Stromal cell of bone marrow (primary cell): ENCODE measurements at regions not wholly inside any gene's neighbourhood (a gene's known extent, or its start where the extent isn't known, plus 50 kb on each side); places are given as distances from the start of the nearest gene placed in this dataset.
"Not testable (repeated sequence)": the region's sequence is repeated elsewhere in the genome, so short reads cannot be mapped to it uniquely, and the experiment has no call there.

ENCODE experiments used
- DNase-seq: peaks from one replicate; pipeline ENCODE4 v3.0.0-alpha.2; 2012; ENCODE audit warnings: low read depth

- DNase-seq = not testable (repeated sequence)
Measured at GRCh38 chr15:87533637-87534036, 722.9 kb downstream of the NTRK3 start.

DNA sequence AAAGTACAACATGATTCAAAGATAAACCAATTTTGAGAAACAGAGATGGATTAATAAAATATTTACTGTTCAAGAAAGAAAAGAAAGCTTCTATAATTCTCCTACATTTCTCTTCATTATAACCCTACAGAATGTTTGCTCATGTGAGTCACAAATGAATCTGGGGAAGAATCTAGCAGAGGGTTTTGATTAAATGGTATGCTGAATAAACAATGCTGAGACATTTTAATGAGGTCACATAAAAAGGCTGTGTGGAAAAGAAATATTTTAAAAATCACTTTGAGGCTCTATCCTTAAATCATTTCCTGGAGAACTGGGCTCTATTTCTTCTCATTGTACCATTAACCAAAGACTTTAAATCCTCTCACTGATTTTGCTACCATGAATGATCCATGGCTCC, 727.7 kb downstream of the NTRK3 start:
- DNase-seq = no peak

DNA sequence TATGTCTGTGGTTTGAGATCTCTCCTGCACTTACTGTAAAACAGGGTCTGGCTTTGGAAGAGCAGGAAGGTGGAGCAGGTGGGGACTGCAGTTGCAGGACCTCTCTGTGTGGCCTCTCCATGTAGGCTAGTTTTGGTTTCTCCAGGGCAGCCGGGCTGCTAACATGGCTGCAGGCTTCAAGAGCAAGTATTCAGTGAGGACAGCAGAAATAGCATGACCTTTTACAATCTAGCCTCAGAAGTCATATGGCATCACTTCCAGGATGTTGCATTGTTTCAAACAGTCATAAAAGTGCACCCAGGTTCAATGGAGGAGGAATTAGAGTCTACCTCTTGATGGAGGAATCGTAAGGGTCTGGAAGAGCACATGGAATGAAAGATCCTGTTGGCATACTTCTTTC, 728.7 kb downstream of the NTRK3 start:
- no peak for DNase-seq

DNA sequence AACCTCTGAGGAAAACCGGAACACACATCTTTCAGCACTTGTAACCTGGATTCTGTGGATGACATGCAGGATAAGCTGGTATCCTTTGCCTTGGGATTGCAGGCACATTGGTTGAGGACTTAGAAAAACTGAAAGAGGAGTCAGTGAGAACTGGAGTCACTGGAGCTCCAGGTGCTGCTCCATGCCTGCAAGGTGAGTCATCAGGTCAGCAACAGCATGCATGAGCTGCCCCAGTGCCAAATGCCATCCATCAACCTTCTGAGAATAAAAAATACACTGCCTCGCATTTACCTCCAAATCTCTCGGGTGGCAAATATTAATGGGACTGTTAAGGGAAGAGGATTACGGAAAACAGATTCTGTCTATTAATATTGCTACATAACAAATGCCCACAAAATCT, 729.1 kb downstream of the NTRK3 start:
- DNase-seq = no peak

GRCh38 chr15:87523516-87523915, 733.0 kb downstream of the NTRK3 start:
- no peak for DNase-seq

- DNase-seq = peak; percentile 55
Measured at GRCh38 chr15:87522997-87523396, 733.5 kb downstream of the NTRK3 start.

- no peak for DNase-seq
Measured at GRCh38 chr15:87518957-87519356, 737.6 kb downstream of the NTRK3 start.

DNA sequence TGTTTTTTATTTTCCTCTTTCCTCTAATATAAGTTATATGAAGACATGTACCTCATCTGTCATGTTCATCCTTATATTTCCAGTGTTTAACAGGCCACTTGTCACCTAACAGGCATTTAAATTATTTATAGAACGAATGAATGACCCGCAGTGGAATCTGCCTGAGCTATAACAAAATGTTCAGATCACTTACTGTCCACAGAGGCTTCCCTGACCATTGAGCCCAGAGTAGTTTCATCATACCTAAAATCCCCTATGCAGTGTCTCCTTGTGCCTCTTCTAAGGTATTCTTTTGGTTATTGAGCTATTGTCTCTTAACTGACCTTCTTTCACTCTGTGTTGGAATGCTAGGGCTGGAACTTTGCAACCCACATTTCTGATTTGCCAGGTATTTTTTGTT, 748.5 kb downstream of the NTRK3 start:
- DNase-seq = no peak

DNA sequence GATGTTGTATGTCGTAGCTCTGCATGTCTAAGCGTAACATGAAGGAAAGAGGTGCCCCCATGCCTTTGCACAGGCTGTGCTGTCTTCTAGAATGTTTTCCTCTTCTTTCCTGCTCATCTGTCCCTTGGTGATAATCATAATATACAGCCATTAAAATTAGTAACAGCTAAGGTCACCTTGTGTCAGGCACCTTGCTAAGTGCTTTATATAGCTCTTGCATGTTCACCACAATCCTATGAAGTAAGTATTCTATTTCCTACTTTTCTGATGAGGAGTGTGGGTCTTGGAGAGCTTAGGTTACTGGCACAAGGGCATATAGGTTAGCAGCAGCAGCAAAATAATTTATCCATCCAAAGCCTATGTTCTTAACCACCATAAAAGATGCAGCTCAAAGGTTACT, 754.4 kb downstream of the NTRK3 start:
- DNase-seq = no peak

DNA sequence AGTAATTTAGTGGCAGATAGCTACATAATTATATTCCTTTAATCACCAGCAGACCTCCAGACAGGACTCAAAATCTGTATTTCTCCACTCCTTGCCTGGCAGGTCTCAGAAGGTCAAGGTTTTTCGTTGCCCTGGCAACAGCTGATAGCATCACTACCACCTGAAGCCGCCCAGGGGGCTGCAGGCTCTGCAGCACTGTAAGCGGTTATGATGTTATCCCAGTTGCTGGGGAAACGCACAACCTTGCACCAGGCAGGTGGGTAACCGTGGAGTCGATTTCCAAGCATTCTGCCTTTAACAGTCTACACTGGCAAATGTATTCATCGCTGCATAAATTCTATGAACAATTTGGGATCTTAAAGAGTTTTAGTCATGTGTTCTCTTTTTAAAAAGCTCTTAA, 756.3 kb downstream of the NTRK3 start:
- no peak for DNase-seq

GRCh38 chr15:87498560-87498959, 758.0 kb downstream of the NTRK3 start:
- DNase-seq = peak; percentile 13

DNA sequence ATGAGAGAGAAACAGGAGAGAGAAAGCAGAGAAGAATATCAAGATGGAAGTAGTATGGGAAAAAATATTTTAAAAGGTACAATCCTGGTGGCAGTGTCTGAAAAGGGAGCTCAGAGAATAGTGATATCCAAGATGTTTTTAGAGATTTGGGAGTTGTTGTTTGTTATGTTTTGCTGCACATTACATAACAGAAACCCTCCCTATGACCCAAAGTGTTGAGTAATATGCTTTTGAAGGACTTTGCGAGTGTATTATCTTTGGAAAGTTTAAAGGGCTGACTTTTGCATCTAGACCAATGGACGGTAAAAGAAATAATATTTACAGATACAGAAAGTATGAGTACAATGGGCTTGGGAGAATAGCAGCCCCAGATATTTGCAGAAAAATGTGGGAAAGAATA, 759.7 kb downstream of the NTRK3 start:
- DNase-seq = no peak

- no peak for DNase-seq
Measured at GRCh38 chr15:87496109-87496508, 760.4 kb downstream of the NTRK3 start.

GRCh38 chr15:87493803-87494202, 762.7 kb downstream of the NTRK3 start:
- no peak for DNase-seq

DNA sequence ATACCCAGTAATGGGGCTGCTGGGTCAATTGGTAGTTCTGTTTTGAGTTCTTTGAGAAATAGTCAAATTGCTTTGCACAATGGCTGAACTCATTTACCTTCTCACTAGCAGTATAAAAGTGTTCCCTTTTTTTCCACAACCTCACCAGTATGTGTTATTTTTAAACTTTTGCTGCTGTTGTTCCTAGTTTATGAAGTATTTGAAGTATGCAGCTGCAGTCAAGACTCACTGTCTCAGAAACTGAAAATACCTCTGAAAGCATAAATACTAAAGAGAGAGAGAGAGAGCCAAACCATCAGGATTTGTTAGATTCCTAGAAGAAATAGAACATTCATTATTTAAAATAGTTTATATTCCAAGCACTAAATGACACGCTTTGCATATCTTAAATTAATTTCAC, 764.2 kb downstream of the NTRK3 start:
- DNase-seq = no peak

DNA sequence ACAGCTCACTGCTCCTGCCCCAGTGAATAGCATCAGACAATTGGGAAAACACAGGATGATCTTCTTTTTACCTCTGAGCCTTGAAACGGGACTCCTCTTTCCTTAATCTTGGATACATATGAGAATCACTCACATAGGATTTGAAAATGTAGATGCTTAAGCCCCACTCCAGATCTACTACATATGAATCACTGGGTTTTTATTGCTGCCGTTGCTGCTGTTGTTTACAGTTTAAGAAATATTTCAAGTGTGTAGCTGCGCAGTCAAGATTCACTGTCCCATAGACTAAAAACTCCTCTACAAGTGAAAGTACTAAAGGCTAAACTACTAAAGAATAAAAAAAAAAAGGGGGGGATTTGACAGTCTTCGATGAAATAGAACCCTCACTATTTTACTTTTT, 765.9 kb downstream of the NTRK3 start:
- DNase-seq = no peak

DNA sequence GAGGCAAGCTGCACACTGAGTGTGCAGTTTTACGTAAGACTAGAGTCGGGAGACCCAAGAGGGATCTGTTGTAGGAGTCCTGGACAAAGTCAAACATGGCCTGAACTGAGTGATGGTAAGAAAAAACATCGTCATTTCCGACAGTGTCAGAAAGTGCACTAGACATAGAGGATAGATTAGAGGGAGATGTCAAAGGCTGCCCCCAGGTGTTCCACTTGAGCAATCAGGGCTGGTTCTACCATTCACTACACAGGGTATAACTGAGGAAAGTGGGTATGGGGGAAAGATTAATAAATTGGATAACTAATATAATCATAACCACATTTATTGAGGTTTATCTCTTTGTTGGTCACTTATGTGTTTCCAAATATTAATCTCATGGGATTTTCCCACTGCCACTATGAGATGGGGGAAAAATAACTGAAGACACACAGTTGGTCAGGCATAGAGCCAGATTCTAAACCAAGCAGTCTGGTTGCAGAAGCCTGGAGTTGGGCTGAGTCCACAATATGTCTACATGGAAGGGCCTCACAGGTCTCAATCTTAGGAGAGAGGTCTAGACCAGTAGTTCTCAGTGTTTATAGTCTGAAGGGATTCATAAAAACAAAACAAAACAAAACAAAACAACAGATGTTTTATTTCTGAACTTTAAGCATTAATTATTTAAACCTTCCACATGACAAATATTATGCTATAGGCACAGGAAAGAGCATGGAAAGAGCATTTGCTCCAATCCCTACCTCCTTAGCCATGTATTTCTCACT, 766.5 kb downstream of the NTRK3 start:
- DNase-seq = no peak

GRCh38 chr15:87489456-87489855, 767.1 kb downstream of the NTRK3 start:
- DNase-seq = no peak

GRCh38 chr15:87487484-87487883, 769.1 kb downstream of the NTRK3 start:
- no peak for DNase-seq

DNA sequence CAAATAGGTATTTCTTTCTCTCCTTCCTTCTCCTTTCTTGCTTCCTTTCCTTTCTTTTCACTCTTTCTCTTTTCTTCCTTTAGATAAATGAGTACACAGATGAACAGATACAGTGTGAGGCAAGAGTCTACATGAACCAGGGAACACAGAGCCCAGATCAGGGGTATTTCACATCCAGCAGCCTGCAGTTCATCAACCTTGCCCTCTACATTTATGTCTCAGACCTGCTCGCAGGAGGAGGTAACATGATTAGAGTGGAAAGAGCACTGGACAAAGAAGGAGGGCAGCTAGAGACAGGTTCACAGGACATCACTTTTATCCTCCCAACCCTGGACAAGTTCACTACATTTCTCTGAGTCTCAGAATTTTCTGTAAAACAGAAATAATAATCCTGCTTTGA, 773.1 kb downstream of the NTRK3 start:
- DNase-seq = no peak

- DNase-seq = no peak
Measured at GRCh38 chr15:87481126-87481525, 775.4 kb downstream of the NTRK3 start.

GRCh38 chr15:87478687-87479072, 777.9 kb downstream of the NTRK3 start:
- DNase-seq = no peak

DNA sequence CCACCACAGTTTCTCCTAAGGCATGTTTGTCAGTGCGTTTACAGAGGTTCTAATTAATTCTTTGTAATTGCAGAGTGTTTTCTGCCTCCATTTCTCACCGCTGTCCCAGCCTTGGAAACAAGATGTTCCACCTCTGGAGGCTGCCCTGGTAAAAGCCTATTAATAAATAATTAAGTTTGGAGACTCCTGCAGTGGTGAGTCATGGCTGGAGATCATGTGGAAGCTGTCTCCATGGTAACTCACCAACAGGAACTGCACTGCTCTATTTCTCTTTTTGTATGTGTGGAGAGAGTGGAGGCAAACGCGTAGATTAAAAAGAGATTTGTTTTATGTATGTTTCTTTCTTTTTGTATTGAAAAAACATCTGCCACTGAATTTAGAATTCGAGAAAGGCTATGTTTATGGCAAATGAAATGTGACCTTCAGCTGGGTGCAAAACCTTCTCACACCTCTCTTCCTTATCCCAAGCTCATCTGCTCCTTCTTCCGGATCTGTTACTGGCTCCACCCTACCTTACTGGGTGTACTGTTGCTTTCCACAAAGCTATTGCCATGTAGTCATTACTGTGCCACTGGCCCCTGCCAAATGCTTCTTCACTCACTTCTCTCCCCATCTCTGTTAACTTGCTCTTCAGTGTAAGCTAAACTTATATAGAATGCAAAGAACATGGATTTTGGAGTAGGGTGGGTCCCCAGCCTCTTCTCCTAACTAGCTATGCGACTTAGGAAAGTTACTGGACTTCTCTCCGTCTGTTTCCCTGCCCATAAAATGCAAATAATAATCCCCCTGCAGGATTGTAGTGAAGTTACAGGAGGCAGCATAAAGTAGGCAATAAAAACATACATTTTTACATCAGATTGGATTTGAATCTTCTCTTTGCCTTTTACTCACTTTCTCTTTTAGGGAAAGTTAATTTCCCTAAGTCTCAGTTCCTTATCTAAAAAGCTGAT, 778.5 kb downstream of the NTRK3 start:
- peak; percentile 79 for DNase-seq
